H1 (cell line): ENCODE measurements at regions not wholly inside any gene's neighbourhood (a gene's known extent, or its start where the extent isn't known, plus 50 kb on each side); places are given as distances from the start of the nearest gene placed in this dataset.

Experiments
- ATF2 ChIP-seq: IDR thresholded peaks from 2 replicates; pipeline ENCODE4 v1.6.1; 2012; ENCODE audit warnings: low read length, inconsistent platforms
- BRCA1 ChIP-seq: IDR thresholded peaks from 2 replicates; pipeline ENCODE4 v1.6.1; 2012; ENCODE audit warnings: low read depth, low read length, improper control_type of control experiment
- HDAC2 ChIP-seq, 2 experiments: fragments of 300-600 bp in 1 of 2; sonication (generic) in 1 of 2; IDR thresholded peaks; 2 replicates each; pipeline ENCODE4 v1.6.1; 2011 to 2012; ENCODE audit warnings: low read depth in 2 of 2, low read length in 2 of 2, mild to moderate bottlenecking in 2 of 2, moderate library complexity in 2 of 2, borderline replicate concordance in 1 of 2, inconsistent platforms in 1 of 2
- JUND ChIP-seq: IDR thresholded peaks from 2 replicates; pipeline ENCODE4 v1.6.1; 2011; ENCODE audit warnings: mild to moderate bottlenecking, improper control_type of control experiment, low read length
- KDM1A ChIP-seq: fragments of 200-600, 300-600 bp; sonication (generic); IDR thresholded peaks from 2 replicates; pipeline ENCODE4 v1.7.1; 2016; ENCODE audit warnings: mild to moderate bottlenecking, low read length, borderline replicate concordance
- RFX5 ChIP-seq: IDR thresholded peaks from 2 replicates; pipeline ENCODE4 v1.6.1; 2011; ENCODE audit warnings: low read depth, low read length, improper control_type of control experiment, borderline replicate concordance
- SP2 ChIP-seq: IDR thresholded peaks from 2 replicates; pipeline ENCODE4 v1.6.1; 2012; ENCODE audit warnings: mild to moderate bottlenecking, low read length, inconsistent platforms
- TF ChIP-seq, protein P1 (sequence below): fragments of 300-600 bp; sonication (generic); IDR thresholded peaks from 2 replicates; pipeline ENCODE4 v1.7.1; 2012; ENCODE audit warnings: low read length, moderate library complexity, mild to moderate bottlenecking, inconsistent platforms; ENCODE audit not compliant: insufficient replicate concordance

DNA sequence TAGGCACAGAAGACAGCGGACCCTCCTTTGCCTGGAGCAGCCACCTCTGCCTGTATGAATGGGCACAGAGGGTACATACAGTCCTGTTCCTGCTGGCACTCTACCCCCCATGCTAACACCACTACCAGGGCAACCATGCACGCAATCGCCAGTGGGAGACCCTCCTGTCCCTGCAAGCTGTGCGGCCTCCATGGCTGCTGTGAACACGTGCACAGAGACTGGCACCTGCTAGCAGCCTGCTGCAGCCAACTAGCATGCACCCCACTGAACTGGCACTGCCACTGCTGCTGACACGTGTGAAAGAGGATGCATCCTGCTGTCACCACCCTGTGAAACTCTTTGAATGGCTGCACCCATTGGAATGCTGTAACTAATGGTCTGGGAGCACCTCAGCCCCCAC, 885.2 kb upstream of the ARRDC3 start (continued):
- TF ChIP-seq, protein P1, sequence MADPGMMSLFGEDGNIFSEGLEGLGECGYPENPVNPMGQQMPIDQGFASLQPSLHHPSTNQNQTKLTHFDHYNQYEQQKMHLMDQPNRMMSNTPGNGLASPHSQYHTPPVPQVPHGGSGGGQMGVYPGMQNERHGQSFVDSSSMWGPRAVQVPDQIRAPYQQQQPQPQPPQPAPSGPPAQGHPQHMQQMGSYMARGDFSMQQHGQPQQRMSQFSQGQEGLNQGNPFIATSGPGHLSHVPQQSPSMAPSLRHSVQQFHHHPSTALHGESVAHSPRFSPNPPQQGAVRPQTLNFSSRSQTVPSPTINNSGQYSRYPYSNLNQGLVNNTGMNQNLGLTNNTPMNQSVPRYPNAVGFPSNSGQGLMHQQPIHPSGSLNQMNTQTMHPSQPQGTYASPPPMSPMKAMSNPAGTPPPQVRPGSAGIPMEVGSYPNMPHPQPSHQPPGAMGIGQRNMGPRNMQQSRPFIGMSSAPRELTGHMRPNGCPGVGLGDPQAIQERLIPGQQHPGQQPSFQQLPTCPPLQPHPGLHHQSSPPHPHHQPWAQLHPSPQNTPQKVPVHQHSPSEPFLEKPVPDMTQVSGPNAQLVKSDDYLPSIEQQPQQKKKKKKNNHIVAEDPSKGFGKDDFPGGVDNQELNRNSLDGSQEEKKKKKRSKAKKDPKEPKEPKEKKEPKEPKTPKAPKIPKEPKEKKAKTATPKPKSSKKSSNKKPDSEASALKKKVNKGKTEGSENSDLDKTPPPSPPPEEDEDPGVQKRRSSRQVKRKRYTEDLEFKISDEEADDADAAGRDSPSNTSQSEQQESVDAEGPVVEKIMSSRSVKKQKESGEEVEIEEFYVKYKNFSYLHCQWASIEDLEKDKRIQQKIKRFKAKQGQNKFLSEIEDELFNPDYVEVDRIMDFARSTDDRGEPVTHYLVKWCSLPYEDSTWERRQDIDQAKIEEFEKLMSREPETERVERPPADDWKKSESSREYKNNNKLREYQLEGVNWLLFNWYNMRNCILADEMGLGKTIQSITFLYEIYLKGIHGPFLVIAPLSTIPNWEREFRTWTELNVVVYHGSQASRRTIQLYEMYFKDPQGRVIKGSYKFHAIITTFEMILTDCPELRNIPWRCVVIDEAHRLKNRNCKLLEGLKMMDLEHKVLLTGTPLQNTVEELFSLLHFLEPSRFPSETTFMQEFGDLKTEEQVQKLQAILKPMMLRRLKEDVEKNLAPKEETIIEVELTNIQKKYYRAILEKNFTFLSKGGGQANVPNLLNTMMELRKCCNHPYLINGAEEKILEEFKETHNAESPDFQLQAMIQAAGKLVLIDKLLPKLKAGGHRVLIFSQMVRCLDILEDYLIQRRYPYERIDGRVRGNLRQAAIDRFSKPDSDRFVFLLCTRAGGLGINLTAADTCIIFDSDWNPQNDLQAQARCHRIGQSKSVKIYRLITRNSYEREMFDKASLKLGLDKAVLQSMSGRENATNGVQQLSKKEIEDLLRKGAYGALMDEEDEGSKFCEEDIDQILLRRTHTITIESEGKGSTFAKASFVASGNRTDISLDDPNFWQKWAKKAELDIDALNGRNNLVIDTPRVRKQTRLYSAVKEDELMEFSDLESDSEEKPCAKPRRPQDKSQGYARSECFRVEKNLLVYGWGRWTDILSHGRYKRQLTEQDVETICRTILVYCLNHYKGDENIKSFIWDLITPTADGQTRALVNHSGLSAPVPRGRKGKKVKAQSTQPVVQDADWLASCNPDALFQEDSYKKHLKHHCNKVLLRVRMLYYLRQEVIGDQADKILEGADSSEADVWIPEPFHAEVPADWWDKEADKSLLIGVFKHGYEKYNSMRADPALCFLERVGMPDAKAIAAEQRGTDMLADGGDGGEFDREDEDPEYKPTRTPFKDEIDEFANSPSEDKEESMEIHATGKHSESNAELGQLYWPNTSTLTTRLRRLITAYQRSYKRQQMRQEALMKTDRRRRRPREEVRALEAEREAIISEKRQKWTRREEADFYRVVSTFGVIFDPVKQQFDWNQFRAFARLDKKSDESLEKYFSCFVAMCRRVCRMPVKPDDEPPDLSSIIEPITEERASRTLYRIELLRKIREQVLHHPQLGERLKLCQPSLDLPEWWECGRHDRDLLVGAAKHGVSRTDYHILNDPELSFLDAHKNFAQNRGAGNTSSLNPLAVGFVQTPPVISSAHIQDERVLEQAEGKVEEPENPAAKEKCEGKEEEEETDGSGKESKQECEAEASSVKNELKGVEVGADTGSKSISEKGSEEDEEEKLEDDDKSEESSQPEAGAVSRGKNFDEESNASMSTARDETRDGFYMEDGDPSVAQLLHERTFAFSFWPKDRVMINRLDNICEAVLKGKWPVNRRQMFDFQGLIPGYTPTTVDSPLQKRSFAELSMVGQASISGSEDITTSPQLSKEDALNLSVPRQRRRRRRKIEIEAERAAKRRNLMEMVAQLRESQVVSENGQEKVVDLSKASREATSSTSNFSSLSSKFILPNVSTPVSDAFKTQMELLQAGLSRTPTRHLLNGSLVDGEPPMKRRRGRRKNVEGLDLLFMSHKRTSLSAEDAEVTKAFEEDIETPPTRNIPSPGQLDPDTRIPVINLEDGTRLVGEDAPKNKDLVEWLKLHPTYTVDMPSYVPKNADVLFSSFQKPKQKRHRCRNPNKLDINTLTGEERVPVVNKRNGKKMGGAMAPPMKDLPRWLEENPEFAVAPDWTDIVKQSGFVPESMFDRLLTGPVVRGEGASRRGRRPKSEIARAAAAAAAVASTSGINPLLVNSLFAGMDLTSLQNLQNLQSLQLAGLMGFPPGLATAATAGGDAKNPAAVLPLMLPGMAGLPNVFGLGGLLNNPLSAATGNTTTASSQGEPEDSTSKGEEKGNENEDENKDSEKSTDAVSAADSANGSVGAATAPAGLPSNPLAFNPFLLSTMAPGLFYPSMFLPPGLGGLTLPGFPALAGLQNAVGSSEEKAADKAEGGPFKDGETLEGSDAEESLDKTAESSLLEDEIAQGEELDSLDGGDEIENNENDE, result no peak
- TF ChIP-seq RFX5 (no peak), HDAC2 (IDR thresholded peaks at IDR 0.05; ENCODE audit: borderline replicate concordance in 1 of 2, low read depth in 2 of 2, low read length in 2 of 2) (no peak), SP2 (no peak), BRCA1 (no peak), ATF2 (no peak), KDM1A (no peak), JUND (no peak)
